ENCODE measurements at regions not wholly inside any gene's neighbourhood (a gene's known extent, or its start where the extent isn't known, plus 50 kb on each side); places are given as distances from the start of the nearest gene placed in this dataset.
A peak's percentile ranks its signal among the peaks of the same experiment; 100 is the strongest.
"Not testable (repeated sequence)": the region's sequence is repeated elsewhere in the genome, so short reads cannot be mapped to it uniquely, and the experiment has no call there.

- peak; percentile 24 for DNase-seq (ENCODE audit: low spot score)
Measured at GRCh38 chr5:102048940-102049339, 247.1 kb downstream of the SLCO4C1 start.

GRCh38 chr5:102047073-102047472 is 249.0 kb downstream of the SLCO4C1 start:
- DNase-seq (ENCODE audit: low spot score) = not testable (repeated sequence)

DNA sequence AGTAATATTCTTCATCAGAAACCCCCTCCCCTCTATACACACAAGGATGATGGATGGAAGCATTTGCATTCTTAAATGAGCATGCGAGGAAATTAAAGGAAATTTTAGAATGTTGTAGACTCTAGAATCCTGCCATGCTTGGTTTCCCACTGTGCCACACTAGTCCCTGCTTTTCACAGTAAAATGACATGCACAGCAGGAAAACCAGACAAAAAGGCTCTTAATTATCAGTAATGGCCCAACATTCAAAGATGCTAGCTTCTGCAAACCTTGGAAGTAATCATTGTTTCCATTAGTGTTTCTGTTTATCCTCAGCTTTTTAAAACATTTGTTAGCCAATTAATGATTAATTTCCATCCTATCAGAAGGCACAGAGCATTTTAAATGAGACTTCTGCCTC is 255.8 kb downstream of the SLCO4C1 start:
- no peak for DNase-seq (ENCODE audit: low spot score)

GRCh38 chr5:102036927-102037326 is 259.2 kb downstream of the SLCO4C1 start:
- DNase-seq (ENCODE audit: low spot score) = no peak

GRCh38 chr5:102031711-102032110 is 264.4 kb downstream of the SLCO4C1 start:
- no peak for DNase-seq (ENCODE audit: low spot score)

GRCh38 chr5:102018690-102019089 is 277.4 kb downstream of the SLCO4C1 start:
- DNase-seq (ENCODE audit: low spot score) = no peak

DNA sequence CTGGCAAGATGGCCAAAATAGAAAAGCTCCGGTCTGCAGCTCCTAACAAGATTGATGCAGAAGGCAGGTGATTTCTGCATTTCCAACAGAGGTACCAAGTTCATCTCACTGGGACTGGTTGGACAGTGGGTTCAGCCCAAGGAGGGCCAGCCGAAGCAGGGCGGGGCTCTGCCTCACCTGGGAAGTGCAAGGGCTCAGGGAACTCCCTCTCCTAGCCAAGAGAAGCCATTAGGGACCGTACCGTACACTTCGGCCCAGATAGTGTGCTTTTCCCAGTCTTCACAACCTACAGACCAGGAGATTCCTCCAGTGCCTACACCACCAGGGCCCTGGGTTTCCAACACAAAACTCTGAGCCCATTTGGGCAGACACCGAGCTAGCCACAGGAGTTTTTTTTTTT is 277.8 kb downstream of the SLCO4C1 start:
- no peak for DNase-seq (ENCODE audit: low spot score)

DNA sequence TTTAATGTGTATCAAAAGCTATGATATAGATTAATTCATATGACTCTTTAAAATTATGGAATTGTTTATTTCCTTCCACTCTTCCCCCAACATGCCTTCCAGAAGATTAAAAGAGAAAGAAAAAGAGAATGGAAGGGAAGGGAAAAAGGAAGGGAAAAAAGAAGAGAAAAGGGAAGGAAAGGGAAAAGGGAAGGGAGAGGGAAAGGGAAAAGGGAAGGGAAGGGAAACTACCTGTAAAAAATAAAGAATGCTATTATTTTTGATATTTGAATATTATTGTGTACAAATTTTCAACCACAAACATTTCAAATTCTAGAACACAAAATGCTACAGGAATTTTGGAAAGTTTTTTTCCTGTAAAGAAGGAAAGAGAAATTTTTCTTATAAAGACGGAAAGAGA is 281.7 kb downstream of the SLCO4C1 start:
- DNase-seq (ENCODE audit: low spot score) = no peak

DNA sequence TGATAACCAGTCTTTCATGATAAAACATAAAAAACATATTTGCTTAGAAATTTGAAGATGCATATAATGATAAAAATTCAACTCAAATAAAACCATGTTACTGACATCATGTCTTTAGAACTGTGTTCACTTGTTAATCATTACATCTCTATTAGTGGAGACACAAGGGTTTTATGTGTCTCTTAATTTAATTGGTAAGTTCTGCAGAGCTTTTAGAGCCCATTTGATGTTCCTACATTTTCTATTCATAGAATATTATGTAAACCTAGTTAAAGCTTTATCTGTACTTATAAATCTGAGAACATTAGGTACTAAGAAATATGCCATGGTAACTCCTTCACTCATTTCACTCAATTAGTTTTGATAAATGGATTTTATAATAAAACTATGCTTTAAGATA is 285.4 kb downstream of the SLCO4C1 start:
- DNase-seq (ENCODE audit: low spot score) = no peak

DNA sequence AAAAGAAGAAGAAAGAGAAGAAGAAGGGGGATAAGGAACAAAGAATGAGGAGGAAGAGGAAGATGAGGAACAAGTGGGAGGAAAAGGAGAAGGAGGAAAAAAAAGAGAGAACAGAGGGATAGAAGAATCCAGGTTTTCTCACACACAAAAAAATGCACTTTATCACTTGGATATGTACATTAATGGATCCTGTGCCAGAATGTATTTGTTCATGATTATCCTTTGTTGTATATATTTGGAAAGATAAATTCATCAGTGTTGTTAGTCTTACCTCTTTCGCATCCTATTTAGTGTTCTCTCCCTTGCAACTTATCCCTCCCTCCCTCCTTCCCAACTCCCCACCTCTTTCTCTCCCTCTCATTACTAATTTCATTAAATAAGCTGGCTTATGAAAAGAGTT is 298.8 kb downstream of the SLCO4C1 start:
- DNase-seq (ENCODE audit: low spot score) = no peak

DNA sequence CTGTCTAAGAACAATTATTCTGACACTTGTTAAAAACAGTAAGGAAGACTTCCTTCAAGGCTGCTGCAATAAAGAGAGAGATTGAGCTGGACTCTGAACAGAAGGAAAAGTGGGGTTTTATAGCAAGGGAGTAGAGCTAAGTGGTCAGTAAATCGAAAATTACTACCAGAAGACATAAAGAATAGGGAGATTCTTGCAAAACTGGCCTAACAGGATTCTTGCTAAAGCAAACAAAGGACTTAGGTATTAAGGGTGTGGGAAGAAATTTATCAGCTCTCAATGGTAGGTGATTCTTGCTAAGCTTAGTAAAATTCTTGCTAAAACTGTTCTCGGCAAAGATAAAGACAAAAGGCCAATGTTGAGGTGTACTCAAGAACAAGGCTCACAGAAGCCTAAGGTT is 300.5 kb downstream of the SLCO4C1 start:
- DNase-seq (ENCODE audit: low spot score) = no peak

GRCh38 chr5:101991486-101991885 is 304.6 kb downstream of the SLCO4C1 start:
- DNase-seq (ENCODE audit: low spot score) = no peak

GRCh38 chr5:101989659-101990058 is 306.4 kb downstream of the SLCO4C1 start:
- no peak for DNase-seq (ENCODE audit: low spot score)

- DNase-seq (ENCODE audit: low spot score) = peak; percentile 70
Measured at GRCh38 chr5:101977729-101978345, 318.2 kb downstream of the SLCO4C1 start.

DNA sequence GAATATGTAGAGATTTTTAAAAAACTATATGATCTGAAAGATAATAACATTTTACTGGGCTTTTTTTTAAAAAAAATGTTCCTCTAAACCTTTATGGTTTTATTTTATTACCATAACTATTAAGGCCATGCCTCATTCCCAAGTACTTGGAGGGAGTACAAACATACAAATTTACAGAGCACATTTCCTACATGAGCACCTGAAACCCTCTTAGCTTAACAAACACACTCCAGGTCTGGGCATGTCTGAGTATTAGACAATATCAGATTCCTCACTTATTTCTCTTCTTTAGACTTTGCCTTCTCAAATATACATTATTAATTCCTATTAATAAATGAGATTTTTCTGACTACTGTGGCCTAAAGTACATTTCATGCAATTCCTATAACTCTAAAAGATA is 319.2 kb downstream of the SLCO4C1 start:
- DNase-seq (ENCODE audit: low spot score) = no peak

DNA sequence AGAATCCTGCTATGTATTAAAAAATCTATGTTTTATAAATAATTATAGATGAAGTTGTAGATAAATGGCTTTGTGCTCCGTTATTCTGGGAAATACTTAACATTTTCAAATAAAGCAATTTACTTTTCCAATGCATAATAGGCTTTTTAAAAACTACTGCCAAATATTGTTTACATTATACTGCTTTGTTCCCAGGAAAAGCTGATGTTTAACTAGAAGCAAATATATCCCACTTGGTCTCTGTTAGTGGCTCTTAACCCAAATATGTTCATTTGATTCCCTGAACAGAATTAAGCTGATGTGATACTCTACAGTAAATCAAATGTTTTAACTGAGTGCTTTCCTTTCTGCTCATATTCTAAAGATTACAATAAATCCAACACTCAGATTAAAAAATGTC is 326.3 kb downstream of the SLCO4C1 start:
- DNase-seq (ENCODE audit: low spot score) = no peak

DNA sequence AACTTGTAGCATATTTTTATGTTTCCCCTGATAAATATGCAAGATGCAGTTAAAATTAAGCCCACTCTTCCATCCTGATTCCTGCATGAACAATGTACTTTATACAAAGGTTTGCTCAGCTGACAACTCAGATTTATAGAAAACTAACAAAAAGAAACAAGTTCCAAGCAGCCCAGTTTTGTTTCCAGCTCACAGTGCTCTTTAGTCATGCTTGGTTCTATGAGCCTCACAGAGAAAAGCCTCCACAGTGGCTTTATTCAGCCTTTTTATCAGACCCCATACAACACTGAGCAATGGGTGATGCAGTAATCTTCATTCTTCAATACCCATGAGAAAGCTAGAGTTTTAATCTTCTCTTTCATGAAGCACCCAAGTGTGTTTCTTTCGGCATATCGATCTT is 329.6 kb downstream of the SLCO4C1 start:
- DNase-seq (ENCODE audit: low spot score) = no peak

DNA sequence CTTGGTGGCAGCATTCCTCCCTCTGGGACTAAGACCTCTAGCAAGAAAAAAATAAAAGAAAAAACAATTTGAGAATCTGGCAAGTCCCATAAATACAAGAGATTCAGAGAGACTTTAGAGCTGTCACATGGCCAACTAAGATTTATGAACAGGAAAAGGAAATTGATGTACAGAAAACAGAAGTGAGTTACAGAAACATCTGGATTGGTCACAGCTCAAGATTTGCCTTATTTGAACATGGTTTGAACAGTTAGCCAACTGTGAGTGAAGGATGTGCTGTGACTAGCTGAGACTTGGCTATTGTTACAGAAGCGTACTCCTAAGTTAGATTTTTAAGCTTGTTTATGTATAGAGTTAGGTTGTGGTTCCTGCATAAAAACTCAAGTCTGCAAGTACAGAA is 340.2 kb downstream of the SLCO4C1 start:
- DNase-seq (ENCODE audit: low spot score) = no peak

DNA sequence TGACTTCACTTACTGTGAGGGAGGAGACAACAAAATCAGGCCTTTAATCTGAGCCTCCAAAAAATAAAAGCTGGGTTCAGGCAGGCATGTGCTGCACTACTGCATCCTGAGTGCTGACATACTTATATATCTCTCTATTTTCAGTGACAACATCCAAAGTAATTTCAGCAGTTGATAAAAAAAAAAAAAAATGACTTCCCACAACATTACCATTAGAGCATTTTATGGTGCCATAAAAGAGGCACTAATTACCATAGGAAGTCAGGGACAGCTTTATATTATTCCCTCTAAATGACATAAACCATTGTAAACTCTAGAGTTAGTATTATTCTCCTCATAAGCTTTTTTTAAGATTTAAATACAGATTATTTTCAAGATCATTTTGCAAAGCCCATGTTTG is 346.1 kb downstream of the SLCO4C1 start:
- DNase-seq (ENCODE audit: low spot score) = no peak

DNA sequence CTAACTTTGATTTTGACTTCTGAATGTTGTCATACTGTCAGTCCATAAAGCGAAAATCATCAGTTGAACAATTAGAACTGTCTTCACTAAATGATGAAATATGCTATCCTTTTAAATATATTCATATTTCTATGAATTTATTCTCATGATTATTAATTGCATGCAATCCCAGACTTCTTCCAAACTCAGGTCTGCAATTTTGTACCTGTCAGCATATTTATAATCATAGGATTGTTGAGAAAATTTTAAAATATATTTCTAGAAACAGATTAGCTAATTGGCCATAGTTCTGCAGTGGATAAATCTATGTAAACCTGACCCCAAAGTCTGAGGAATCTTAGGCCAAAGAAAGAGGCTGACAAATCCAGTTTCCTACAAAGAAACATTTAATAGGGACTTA is 347.5 kb downstream of the SLCO4C1 start:
- DNase-seq (ENCODE audit: low spot score) = no peak

DNA sequence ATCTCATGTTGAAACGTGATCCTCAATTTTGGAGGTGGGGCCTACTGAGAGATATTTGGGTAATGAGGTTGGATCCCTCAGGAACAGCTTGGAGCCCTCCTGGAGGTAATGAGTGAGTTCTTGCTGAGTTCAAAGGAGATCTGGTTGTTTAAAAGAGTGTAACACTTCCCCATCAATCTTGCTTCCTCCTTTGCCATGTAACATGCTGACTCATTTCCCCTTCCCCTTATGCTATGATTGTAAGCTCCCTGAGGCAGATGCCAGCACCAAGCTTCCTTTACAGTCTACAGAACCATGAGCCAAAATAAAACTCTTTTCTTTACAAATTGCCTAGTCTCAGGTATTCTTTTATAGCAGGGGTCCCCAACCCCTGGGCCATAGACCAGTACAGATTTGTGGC is 352.3 kb downstream of the SLCO4C1 start:
- DNase-seq (ENCODE audit: low spot score) = peak; percentile 14

DNA sequence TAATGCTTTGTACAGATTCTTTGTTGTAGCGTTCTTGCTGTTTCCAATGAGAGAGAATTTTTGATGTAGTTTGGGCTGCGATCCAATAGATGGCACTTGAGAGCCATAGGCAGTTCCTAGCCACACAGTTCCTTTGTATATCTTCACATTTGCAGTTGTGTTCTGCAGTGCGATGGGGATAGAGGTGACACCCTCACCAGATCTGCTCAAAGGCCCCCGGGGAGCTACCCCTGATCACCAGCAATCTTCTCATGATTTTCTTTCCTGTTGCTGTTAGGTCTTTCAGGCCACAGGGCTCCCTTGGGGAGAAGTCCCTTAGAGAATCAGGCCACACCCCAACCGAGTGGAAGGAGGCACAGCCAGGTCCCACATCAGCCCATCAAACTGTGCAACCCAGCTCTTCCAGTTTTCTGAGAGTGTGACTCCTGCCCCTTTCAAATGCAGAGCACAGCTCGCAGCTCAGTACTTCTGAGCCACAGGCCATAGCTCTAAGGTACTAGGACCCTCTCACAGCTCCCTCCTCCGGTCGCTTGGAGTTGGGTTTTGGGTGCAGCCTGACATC is 353.7 kb downstream of the SLCO4C1 start:
- peak; percentile 65 for DNase-seq (ENCODE audit: low spot score)

DNA sequence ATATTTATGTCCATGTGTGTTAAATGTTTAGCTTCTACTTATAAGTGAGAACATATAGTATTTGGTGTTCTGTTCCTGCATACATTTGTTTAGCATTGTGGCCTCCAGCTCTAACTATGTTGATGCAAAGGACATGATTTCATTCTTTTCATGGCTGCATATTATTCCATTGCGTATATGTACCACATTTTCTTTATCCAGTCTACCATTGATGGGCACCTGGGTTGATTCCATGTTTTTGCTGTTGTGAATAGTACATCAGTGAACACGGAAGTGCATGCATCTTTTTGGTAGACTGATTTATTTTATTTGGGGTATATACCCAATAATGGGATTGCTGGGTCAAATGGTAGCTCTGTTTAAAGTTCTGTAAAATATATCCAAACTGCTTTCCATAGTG is 359.0 kb downstream of the SLCO4C1 start:
- no peak for DNase-seq (ENCODE audit: low spot score)

GRCh38 chr5:101935086-101935485 is 361.0 kb downstream of the SLCO4C1 start:
- no peak for DNase-seq (ENCODE audit: low spot score)

Measured in RKO (cell line).